Activated T-helper 1 cell treated with anti-CD3 and anti-CD28 coated beads, Interleukin-12 subunit alpha, Interleukin-12 subunit beta, Interleukin-2, Interleukin-4 antibody, amounts not matched to agents 30 ng/mL and 10 ng/mL and 1 ng/mL, durations not matched to agents 14 hours and 24 hours and 36 hours (primary cell): ENCODE measurements at regions not wholly inside any gene's neighbourhood (a gene's known extent, or its start where the extent isn't known, plus 50 kb on each side); places are given as distances from the start of the nearest gene placed in this dataset.

ENCODE experiments used
- DNase-seq: peaks from one replicate; pipeline ENCODE4 v3.0.0; 2021; ENCODE audit warnings: low spot score
- H3K27ac Mint-ChIP-seq: one replicate; pipeline ENCODE4 v1.8.0; 2021; ENCODE audit warnings: mild to moderate bottlenecking, mixed read lengths
- H3K27me3 Mint-ChIP-seq: one replicate; pipeline ENCODE4 v1.8.0; 2022; ENCODE audit warnings: mild to moderate bottlenecking, moderate library complexity, mixed read lengths; ENCODE audit not compliant: insufficient read depth
- H3K36me3 Mint-ChIP-seq: one replicate; pipeline ENCODE4 v1.8.0; 2021; ENCODE audit warnings: low read depth, mixed read lengths
- H3K4me1 Mint-ChIP-seq: one replicate; pipeline ENCODE4 v1.8.0; 2021; ENCODE audit warnings: low read depth, mixed read lengths
- H3K4me3 Mint-ChIP-seq: one replicate; pipeline ENCODE4 v1.8.0; 2021; ENCODE audit warnings: mild to moderate bottlenecking, moderate library complexity, mixed read lengths
- H3K9me3 Mint-ChIP-seq: one replicate; pipeline ENCODE4 v1.8.0; 2021; ENCODE audit warnings: mixed read lengths
- intact Hi-C: fragments of 100-400 bp; cut with micrococcal nuclease; formaldehyde crosslinking; loops from one replicate; pipeline ENCODE4 v1.15.1; 2024

GRCh38 chr17:55652114-55652823 lies 70.4 kb downstream of the TMEM100 start:
- intact Hi-C loops = no loop called here
- no peaks in the 10 kb centered on the region for H3K9me3 Mint-ChIP-seq
- no peak overlapping the region for H3K4me3 Mint-ChIP-seq
- no peak overlapping the region for H3K27ac Mint-ChIP-seq
- no peak for DNase-seq
- H3K27me3 Mint-ChIP-seq = peaks cover 4% of the 10 kb centered on the region
- no peaks in the 10 kb centered on the region for H3K4me1 Mint-ChIP-seq
- no peaks in the 10 kb centered on the region for H3K36me3 Mint-ChIP-seq

- intact Hi-C loops = no loop called here
- no peak for DNase-seq
- Mint-ChIP-seq H3K4me3 (no peak overlapping the region), H3K4me1 (no peaks in the 10 kb centered on the region), H3K27me3 (peaks cover 3% of the 10 kb centered on the region), H3K36me3 (no peaks in the 10 kb centered on the region), H3K9me3 (no peaks in the 10 kb centered on the region), H3K27ac (no peak overlapping the region)
These were observed 72.6 kb downstream of the TMEM100 start for GRCh38 chr17:55649957-55650597.

- no peak overlapping the region for H3K4me3 Mint-ChIP-seq
- no peak overlapping the region for H3K27ac Mint-ChIP-seq
- no peaks in the 10 kb centered on the region for H3K4me1 Mint-ChIP-seq
- H3K9me3 Mint-ChIP-seq = no peaks in the 10 kb centered on the region
- peaks cover 3% of the 10 kb centered on the region for H3K27me3 Mint-ChIP-seq
- no peak for DNase-seq
- intact Hi-C loops = no loop called here
- H3K36me3 Mint-ChIP-seq = no peaks in the 10 kb centered on the region
These were observed 74.6 kb downstream of the TMEM100 start for GRCh38 chr17:55648086-55648485.

- no peak overlapping the region for H3K4me3 Mint-ChIP-seq
- no peak for DNase-seq
- no peaks in the 10 kb centered on the region for H3K36me3 Mint-ChIP-seq
- intact Hi-C loops = no loop called here
- H3K27me3 Mint-ChIP-seq = no peaks in the 10 kb centered on the region
- no peaks in the 10 kb centered on the region for H3K4me1 Mint-ChIP-seq
- H3K27ac Mint-ChIP-seq = no peak overlapping the region
- no peaks in the 10 kb centered on the region for H3K9me3 Mint-ChIP-seq
These were observed 77.3 kb downstream of the TMEM100 start for GRCh38 chr17:55645361-55645760.

GRCh38 chr17:55644346-55644745 lies 78.3 kb downstream of the TMEM100 start:
- H3K27me3 Mint-ChIP-seq = no peaks in the 10 kb centered on the region
- no peak overlapping the region for H3K4me3 Mint-ChIP-seq
- no peak for DNase-seq
- no peak overlapping the region for H3K27ac Mint-ChIP-seq
- H3K4me1 Mint-ChIP-seq = no peaks in the 10 kb centered on the region
- intact Hi-C loops = no loop called here
- H3K9me3 Mint-ChIP-seq = no peaks in the 10 kb centered on the region
- H3K36me3 Mint-ChIP-seq = no peaks in the 10 kb centered on the region

GRCh38 chr17:55642741-55643140 lies 79.9 kb downstream of the TMEM100 start:
- no peaks in the 10 kb centered on the region for H3K27me3 Mint-ChIP-seq
- H3K36me3 Mint-ChIP-seq = no peaks in the 10 kb centered on the region
- H3K27ac Mint-ChIP-seq = no peak overlapping the region
- no peaks in the 10 kb centered on the region for H3K9me3 Mint-ChIP-seq
- H3K4me3 Mint-ChIP-seq = no peak overlapping the region
- no peaks in the 10 kb centered on the region for H3K4me1 Mint-ChIP-seq
- no peak for DNase-seq
- intact Hi-C loops = no loop called here

- Mint-ChIP-seq H3K27ac (no peak overlapping the region), H3K4me3 (no peak overlapping the region), H3K27me3 (no peaks in the 10 kb centered on the region), H3K4me1 (no peaks in the 10 kb centered on the region), H3K36me3 (no peaks in the 10 kb centered on the region), H3K9me3 (no peaks in the 10 kb centered on the region)
- intact Hi-C loops = loop anchor here (1.0 kb wide), 1 partner anchor 115 kb away; no protein-coding TSS in a partner anchor
- peak; percentile 4 for DNase-seq
These were observed 81.0 kb downstream of the TMEM100 start for GRCh38 chr17:55641676-55642081.

GRCh38 chr17:55639096-55639495 lies 83.6 kb downstream of the TMEM100 start:
- DNase-seq = no peak
- Mint-ChIP-seq H3K4me1 (no peaks in the 10 kb centered on the region), H3K27me3 (no peaks in the 10 kb centered on the region), H3K9me3 (no peaks in the 10 kb centered on the region), H3K36me3 (no peaks in the 10 kb centered on the region), H3K4me3 (no peak overlapping the region), H3K27ac (no peak overlapping the region)
- intact Hi-C loops = no loop called here

GRCh38 chr17:55635253-55635914 lies 87.3 kb downstream of the TMEM100 start:
- Mint-ChIP-seq H3K4me3 (no peak overlapping the region), H3K27ac (no peak overlapping the region), H3K9me3 (no peaks in the 10 kb centered on the region), H3K36me3 (no peaks in the 10 kb centered on the region), H3K4me1 (no peaks in the 10 kb centered on the region), H3K27me3 (peaks cover 8% of the 10 kb centered on the region)
- DNase-seq = no peak
- intact Hi-C loops = no loop called here

- Mint-ChIP-seq H3K4me1 (no peaks in the 10 kb centered on the region), H3K27me3 (peaks cover 9% of the 10 kb centered on the region), H3K4me3 (no peak overlapping the region), H3K36me3 (no peaks in the 10 kb centered on the region), H3K27ac (no peak overlapping the region), H3K9me3 (no peaks in the 10 kb centered on the region)
- no peak for DNase-seq
- intact Hi-C loops = no loop called here
These were observed 88.0 kb downstream of the TMEM100 start for GRCh38 chr17:55634702-55635101.

- Mint-ChIP-seq H3K4me1 (no peaks in the 10 kb centered on the region), H3K4me3 (no peak overlapping the region), H3K9me3 (no peaks in the 10 kb centered on the region), H3K27ac (no peak overlapping the region), H3K27me3 (peaks cover 14% of the 10 kb centered on the region), H3K36me3 (no peaks in the 10 kb centered on the region)
- intact Hi-C loops = no loop called here
- DNase-seq = no peak
These were observed 89.8 kb downstream of the TMEM100 start for GRCh38 chr17:55632893-55633292.

- no peak overlapping the region for H3K4me3 Mint-ChIP-seq
- H3K27ac Mint-ChIP-seq = no peak overlapping the region
- intact Hi-C loops = no loop called here
- no peaks in the 10 kb centered on the region for H3K4me1 Mint-ChIP-seq
- no peaks in the 10 kb centered on the region for H3K9me3 Mint-ChIP-seq
- H3K36me3 Mint-ChIP-seq = no peaks in the 10 kb centered on the region
- DNase-seq = no peak
- H3K27me3 Mint-ChIP-seq = peaks cover 14% of the 10 kb centered on the region
These were observed 90.4 kb downstream of the TMEM100 start for GRCh38 chr17:55632236-55632635.

GRCh38 chr17:55629995-55630394 lies 92.7 kb downstream of the TMEM100 start:
- H3K4me3 Mint-ChIP-seq = no peak overlapping the region
- H3K9me3 Mint-ChIP-seq = no peaks in the 10 kb centered on the region
- peaks cover 14% of the 10 kb centered on the region for H3K27me3 Mint-ChIP-seq
- intact Hi-C loops = no loop called here
- no peak overlapping the region for H3K27ac Mint-ChIP-seq
- no peaks in the 10 kb centered on the region for H3K36me3 Mint-ChIP-seq
- peaks cover 10% of the 10 kb centered on the region for H3K4me1 Mint-ChIP-seq
- DNase-seq = no peak
